ENCODE measurements at regions not wholly inside any gene's neighbourhood (a gene's known extent, or its start where the extent isn't known, plus 50 kb on each side); places are given as distances from the start of the nearest gene placed in this dataset.

DNA sequence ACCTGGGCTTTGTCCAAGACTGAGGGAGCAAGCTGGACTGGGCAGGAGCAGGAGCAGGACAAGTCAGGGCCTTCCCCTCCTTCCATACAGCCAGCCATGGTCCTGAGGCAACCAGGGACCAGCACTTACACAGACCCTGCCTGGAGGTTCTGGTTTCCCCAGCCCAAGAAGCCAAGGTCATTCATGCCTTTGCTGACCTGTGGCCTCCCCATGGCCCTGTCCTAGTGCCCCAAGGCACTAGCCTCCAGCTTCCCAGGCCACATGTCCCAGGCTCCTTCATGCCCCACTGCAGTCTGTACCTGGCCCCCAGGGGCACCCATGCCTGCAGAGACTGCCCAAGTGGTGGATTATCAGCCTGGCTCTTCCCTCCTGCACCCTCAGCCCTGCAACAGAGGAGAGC, 243.9 kb downstream of the TOMM20 start:
- Histone ChIP-seq H3K4me3 (no peak overlapping the region), H3K4me1 (ENCODE audit: control insufficient read depth in 1 of 2, low read depth in 2 of 2) (peaks cover 17 to 32% of the 10 kb centered on the region in 2 donors), H3K27ac (no peak overlapping the region), H3K9me3 (no peaks in the 10 kb centered on the region), H3K36me3 (no peaks in the 10 kb centered on the region), H3K27me3 (replicated peaks; ENCODE audit: insufficient read depth) (no peaks in the 10 kb centered on the region)
- TF ChIP-seq, protein P1, sequence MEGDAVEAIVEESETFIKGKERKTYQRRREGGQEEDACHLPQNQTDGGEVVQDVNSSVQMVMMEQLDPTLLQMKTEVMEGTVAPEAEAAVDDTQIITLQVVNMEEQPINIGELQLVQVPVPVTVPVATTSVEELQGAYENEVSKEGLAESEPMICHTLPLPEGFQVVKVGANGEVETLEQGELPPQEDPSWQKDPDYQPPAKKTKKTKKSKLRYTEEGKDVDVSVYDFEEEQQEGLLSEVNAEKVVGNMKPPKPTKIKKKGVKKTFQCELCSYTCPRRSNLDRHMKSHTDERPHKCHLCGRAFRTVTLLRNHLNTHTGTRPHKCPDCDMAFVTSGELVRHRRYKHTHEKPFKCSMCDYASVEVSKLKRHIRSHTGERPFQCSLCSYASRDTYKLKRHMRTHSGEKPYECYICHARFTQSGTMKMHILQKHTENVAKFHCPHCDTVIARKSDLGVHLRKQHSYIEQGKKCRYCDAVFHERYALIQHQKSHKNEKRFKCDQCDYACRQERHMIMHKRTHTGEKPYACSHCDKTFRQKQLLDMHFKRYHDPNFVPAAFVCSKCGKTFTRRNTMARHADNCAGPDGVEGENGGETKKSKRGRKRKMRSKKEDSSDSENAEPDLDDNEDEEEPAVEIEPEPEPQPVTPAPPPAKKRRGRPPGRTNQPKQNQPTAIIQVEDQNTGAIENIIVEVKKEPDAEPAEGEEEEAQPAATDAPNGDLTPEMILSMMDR (IDR thresholded peaks at IDR 0.05): no peak
- DNase-seq (ENCODE audit: low spot score): no peak
- ATAC-seq (ENCODE audit: insufficient number of reproducible peaks, low FRiP score, low read depth): no peak

DNA sequence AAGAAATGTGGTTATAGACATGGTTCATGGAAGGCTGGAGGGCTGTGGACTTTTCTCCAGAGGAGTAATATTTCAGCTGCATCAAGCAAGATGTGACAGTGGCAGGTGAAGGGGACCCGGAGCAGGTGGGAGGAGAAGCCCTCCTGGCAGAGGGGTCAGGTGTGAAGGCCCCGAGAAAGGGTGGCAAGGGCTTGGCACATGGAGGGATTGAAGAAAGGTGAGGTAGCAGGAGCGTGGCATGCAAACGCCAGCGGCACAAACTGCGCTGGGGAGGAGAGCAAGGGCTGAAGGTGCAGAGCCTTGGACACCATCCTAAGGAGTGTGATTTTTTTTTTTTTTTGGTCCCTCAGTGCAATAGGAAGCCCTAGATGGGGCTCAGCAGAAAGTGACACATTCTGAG, 244.6 kb downstream of the TOMM20 start:
- DNase-seq (ENCODE audit: low spot score): no peak
- ATAC-seq (ENCODE audit: insufficient number of reproducible peaks, low FRiP score, low read depth): no peak
- TF ChIP-seq, protein P1 (IDR thresholded peaks at IDR 0.05): no peak
- Histone ChIP-seq H3K4me3 (no peak overlapping the region), H3K36me3 (no peaks in the 10 kb centered on the region), H3K27ac (no peak overlapping the region), H3K4me1 (ENCODE audit: control insufficient read depth in 1 of 2, low read depth in 2 of 2) (peaks cover 17 to 32% of the 10 kb centered on the region in 2 donors), H3K9me3 (no peaks in the 10 kb centered on the region), H3K27me3 (replicated peaks; ENCODE audit: insufficient read depth) (no peaks in the 10 kb centered on the region)

DNA sequence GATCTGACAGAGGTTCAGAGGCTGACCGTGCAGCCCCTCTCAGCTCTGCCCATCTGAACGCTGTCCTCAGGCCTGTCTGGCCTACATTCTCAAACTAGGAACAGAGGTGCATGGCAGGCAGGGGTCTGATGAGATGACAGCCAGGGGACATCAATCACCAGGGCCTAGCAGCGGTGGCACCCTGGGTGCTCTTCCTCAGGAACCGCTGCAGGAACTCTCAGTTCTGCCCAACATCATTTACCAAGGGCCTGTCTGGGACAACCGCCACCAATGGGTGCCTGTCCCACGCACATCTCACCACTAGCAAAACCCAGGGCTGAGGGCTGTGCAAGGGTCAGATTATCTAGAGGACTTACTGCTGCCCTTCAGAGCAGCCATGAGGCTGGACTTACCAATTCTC, 245.7 kb downstream of the TOMM20 start:
- Histone ChIP-seq H3K4me3 (no peak overlapping the region), H3K27me3 (replicated peaks; ENCODE audit: insufficient read depth) (no peaks in the 10 kb centered on the region), H3K4me1 (ENCODE audit: control insufficient read depth in 1 of 2, low read depth in 2 of 2) (peaks cover 17 to 32% of the 10 kb centered on the region in 2 donors), H3K27ac (no peak overlapping the region), H3K9me3 (no peaks in the 10 kb centered on the region), H3K36me3 (no peaks in the 10 kb centered on the region)
- TF ChIP-seq, protein P1 (IDR thresholded peaks at IDR 0.05): no peak
- ATAC-seq (ENCODE audit: insufficient number of reproducible peaks, low FRiP score, low read depth) (no peak), DNase-seq (ENCODE audit: low spot score) (no peak)

DNA sequence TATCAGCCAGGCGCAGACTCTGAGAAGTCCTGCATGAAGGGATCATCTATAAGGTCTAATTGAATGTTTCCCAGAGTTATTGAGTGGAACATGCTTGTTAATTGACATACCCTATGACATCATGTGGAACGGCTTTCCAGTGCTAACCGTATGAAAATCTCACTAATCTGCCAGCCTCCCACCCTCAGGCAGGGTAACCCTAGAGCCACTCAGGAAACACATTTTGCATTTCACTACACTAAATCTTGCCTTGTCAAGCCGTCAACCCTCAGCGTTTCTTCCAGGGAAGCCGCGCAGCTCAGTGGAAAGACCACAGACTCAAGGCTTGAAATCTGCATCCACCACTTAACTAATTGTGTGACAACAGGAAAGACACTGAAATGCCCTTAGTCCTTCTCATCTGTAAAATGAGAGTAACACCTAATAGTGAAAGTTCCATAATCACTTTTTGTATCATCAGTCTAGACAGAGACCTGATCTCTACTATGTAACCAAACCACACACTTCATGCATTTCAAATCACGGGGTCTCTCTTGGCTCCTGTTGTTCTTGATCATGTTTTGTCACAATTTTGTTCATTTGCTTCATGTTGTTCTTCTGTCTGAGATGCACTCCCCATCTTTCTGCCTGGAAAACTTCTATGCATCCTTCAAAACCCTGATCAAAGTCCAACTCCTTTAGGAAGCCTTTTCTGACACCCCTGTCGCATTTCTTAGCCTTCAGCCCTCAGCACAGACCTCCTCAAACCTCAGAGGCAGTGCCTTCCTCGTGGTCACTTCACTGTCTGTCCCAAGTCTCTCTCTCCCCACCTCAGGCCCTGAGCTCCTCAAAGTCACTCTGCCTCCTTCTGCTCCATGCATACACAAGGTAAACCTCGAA, 246.5 kb downstream of the TOMM20 start:
- H3K27me3 ChIP-seq (replicated peaks; ENCODE audit: insufficient read depth): no peaks in the 10 kb centered on the region
- H3K9me3 ChIP-seq: no peaks in the 10 kb centered on the region
- no peak overlapping the region for H3K27ac ChIP-seq
- H3K4me3 ChIP-seq: no peak overlapping the region
- H3K36me3 ChIP-seq: no peaks in the 10 kb centered on the region
- TF ChIP-seq, protein P1 (IDR thresholded peaks at IDR 0.05): no peak
- ATAC-seq (ENCODE audit: insufficient number of reproducible peaks, low FRiP score, low read depth): no peak
- H3K4me1 ChIP-seq (ENCODE audit: control insufficient read depth in 1 of 2, low read depth in 2 of 2): peaks cover 14 to 27% of the 10 kb centered on the region in 2 donors
- DNase-seq (ENCODE audit: low spot score): no peak

DNA sequence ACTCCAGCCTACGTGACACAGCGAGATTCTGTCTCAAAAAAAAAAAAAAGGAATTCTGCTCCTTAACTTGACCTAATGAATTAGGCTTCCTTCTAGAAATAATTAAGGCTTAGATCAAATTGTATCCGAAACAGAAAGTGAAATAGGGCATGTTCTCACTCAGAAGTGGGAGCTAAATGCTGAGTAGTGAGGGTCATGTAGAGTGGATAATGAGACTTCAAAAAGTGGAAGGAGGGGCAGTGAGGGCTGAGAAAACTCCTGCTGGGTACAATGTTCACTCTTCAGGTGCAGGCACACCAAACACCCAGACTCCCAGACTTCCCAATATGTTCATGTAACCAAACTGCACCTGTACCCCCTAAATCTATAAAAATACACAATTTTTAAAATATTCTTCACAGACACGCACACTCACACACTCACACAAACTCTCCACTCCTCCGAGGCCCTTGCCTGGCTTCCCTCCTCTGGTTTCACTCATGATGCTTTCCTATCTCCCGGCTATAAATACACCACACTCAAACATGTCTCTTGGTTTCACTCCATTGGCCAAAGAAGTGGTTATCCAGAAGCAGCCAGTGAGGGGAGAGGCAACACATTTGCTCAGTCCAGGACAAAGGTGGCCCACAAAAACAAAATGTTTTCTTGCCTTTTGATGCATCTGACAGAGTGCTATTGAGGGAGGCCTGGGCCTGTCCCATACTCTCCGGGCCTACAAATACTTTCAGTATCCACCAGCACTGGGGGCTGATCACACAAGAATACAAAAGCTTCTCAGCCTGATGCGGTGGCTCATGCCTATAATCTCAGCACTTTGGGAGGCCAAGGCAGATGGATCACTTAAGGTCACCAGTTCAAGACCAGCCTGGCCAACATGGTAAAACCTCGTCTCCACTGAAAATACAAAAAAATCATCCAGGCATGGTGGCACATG, 249.2 kb downstream of the TOMM20 start:
- Histone ChIP-seq H3K4me3 (no peak overlapping the region), H3K36me3 (no peaks in the 10 kb centered on the region), H3K4me1 (ENCODE audit: control insufficient read depth in 1 of 2, low read depth in 2 of 2) (peaks cover 0 to 2% of the 10 kb centered on the region in 2 donors), H3K9me3 (no peaks in the 10 kb centered on the region), H3K27ac (no peak overlapping the region), H3K27me3 (replicated peaks; ENCODE audit: insufficient read depth) (no peaks in the 10 kb centered on the region)
- DNase-seq (ENCODE audit: low spot score): no peak
- TF ChIP-seq, protein P1 (IDR thresholded peaks at IDR 0.05): no peak
- no peak for ATAC-seq (ENCODE audit: insufficient number of reproducible peaks, low FRiP score, low read depth)

Measured in thoracic aorta (tissue), 2 donors.